ENCODE measurements at regions not wholly inside any gene's neighbourhood (a gene's known extent, or its start where the extent isn't known, plus 50 kb on each side); places are given as distances from the start of the nearest gene placed in this dataset.

DNA sequence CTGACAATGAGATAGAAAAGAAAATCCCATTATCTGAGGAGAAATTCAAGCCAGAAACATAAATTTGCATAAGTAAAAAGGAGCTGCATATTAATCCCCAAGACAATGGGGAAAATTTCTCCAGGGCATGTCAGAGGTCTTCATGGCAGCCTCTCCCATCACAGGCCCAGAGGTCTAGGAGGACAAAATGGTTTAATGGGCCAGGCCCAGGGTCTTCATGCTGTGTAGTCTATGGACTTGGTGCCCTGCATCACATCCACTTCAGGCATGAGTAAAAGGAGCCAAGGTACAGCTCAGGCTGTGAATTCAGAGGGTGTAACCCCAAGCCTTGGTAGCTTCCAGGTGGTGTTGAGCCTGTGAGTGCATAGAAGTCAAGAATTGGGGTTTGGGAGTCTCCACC is 1097.2 kb upstream of the RAG2 start:
- Histone ChIP-seq H3K79me2 (ENCODE audit: insufficient read depth) (no peaks in the 10 kb centered on the region), H3K4me2 (ENCODE audit: unreplicated experiment) (no peak overlapping the region), H3K9me3 (ENCODE audit: low read depth) (no peaks in the 10 kb centered on the region), H3K9me2 (ENCODE audit: insufficient read depth) (no peaks in the 10 kb centered on the region), H3K27ac (no peak overlapping the region), H4K20me1 (ENCODE audit: insufficient read depth) (no peaks in the 10 kb centered on the region), H3K27me3 (replicated peaks; ENCODE audit: insufficient read depth) (no peaks in the 10 kb centered on the region), H3F3A (ENCODE audit: insufficient read depth) (no peaks in the 10 kb centered on the region), H3K4me3 (no peak overlapping the region), H3K4me1 (ENCODE audit: insufficient read depth) (no peaks in the 10 kb centered on the region), H3K9ac (no peak overlapping the region), H2AFZ (no peak overlapping the region), H3K36me3 (ENCODE audit: low read depth) (no peaks in the 10 kb centered on the region)
- in situ Hi-C loops (cut with MboI): no loop called here
- no peak for TF ChIP-seq EZH2phosphoT487 (IDR thresholded peaks at IDR 0.05; ENCODE audit: insufficient read depth, low read depth)
- TF ChIP-seq EZH2 (IDR thresholded peaks at IDR 0.05; ENCODE audit: insufficient read depth, poor library complexity, severe bottlenecking): no peak
- no peak for DNase-seq

DNA sequence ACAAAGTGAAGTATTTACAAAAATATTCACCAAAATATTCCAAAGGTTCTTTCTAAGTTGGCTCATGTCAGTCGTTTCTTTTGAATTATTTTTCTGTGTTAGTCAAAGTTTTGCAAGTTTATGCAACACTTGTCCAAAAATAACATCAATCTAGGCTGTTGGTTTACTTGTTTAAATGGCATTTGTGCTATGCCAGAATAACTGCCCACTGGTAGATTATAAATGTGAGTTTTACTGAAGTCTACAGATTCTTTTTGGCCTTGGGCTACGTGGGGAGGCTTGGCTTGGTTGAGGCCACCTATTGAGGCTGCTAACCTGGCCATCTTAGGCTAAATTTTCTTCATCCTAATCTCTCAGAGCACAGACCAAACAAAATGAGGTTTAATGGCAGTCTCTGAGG is 1091.9 kb upstream of the RAG2 start:
- Histone ChIP-seq H3K4me3 (no peak overlapping the region), H3K4me1 (ENCODE audit: insufficient read depth) (no peaks in the 10 kb centered on the region), H3K9ac (no peak overlapping the region), H3K79me2 (ENCODE audit: insufficient read depth) (no peaks in the 10 kb centered on the region), H3K27ac (no peak overlapping the region), H3K4me2 (ENCODE audit: unreplicated experiment) (no peak overlapping the region), H4K20me1 (ENCODE audit: insufficient read depth) (no peaks in the 10 kb centered on the region), H3K9me3 (ENCODE audit: low read depth) (no peaks in the 10 kb centered on the region), H3F3A (ENCODE audit: insufficient read depth) (no peaks in the 10 kb centered on the region), H3K36me3 (ENCODE audit: low read depth) (no peaks in the 10 kb centered on the region), H2AFZ (no peak overlapping the region), H3K27me3 (replicated peaks; ENCODE audit: insufficient read depth) (no peaks in the 10 kb centered on the region), H3K9me2 (ENCODE audit: insufficient read depth) (no peaks in the 10 kb centered on the region)
- no peak for TF ChIP-seq EZH2phosphoT487 (IDR thresholded peaks at IDR 0.05; ENCODE audit: insufficient read depth, low read depth)
- no peak for TF ChIP-seq EZH2 (IDR thresholded peaks at IDR 0.05; ENCODE audit: insufficient read depth, poor library complexity, severe bottlenecking)
- no peak for DNase-seq
- in situ Hi-C loops (cut with MboI): no loop called here
- WGBS, 2 experiments (ENCODE audit: low coverage in 1 of 2, low lambda C conversion rate in 2 of 2, missing lambda C conversion rate in 2 of 2): 6% methylated on average over 2 of the region's 2 CpGs

DNA sequence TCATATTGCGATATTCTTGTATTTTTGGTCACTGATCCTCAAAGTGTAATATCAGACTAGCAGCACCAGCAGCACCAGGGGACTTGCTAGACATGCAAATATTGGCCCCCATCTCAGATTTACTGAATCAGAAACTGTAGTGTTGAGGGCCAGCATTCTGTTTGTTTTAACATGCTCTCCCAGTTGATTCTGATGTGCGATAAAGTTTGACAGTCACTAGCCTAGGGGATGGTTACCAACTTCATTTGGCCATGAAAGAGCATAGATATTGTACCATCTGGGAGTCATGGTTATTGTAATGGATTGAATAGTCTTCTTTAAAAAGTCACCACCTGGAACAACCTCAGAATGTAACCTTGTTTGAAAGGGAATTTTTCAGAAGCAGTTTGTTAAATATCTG is 1090.4 kb upstream of the RAG2 start:
- H3K4me3 ChIP-seq: no peak overlapping the region
- no peaks in the 10 kb centered on the region for H3K9me3 ChIP-seq (ENCODE audit: low read depth)
- no peaks in the 10 kb centered on the region for H3K9me2 ChIP-seq (ENCODE audit: insufficient read depth)
- H4K20me1 ChIP-seq (ENCODE audit: insufficient read depth): no peaks in the 10 kb centered on the region
- no peak for DNase-seq
- no peaks in the 10 kb centered on the region for H3K36me3 ChIP-seq (ENCODE audit: low read depth)
- TF ChIP-seq EZH2 (IDR thresholded peaks at IDR 0.05; ENCODE audit: insufficient read depth, poor library complexity, severe bottlenecking) (no peak), EZH2phosphoT487 (IDR thresholded peaks at IDR 0.05; ENCODE audit: insufficient read depth, low read depth) (no peak)
- no peaks in the 10 kb centered on the region for H3K4me1 ChIP-seq (ENCODE audit: insufficient read depth)
- no peak overlapping the region for H3K4me2 ChIP-seq (ENCODE audit: unreplicated experiment)
- H3K9ac ChIP-seq: no peak overlapping the region
- 1 to 9% methylated on average over 2 of the region's 2 CpGs for WGBS, 2 experiments (ENCODE audit: low coverage in 1 of 2, low lambda C conversion rate in 2 of 2, missing lambda C conversion rate in 2 of 2)
- H3K79me2 ChIP-seq (ENCODE audit: insufficient read depth): no peaks in the 10 kb centered on the region
- H3K27me3 ChIP-seq (replicated peaks; ENCODE audit: insufficient read depth): no peaks in the 10 kb centered on the region
- H2AFZ ChIP-seq: no peak overlapping the region
- H3F3A ChIP-seq (ENCODE audit: insufficient read depth): no peaks in the 10 kb centered on the region
- in situ Hi-C loops (cut with MboI): no loop called here
- no peak overlapping the region for H3K27ac ChIP-seq

DNA sequence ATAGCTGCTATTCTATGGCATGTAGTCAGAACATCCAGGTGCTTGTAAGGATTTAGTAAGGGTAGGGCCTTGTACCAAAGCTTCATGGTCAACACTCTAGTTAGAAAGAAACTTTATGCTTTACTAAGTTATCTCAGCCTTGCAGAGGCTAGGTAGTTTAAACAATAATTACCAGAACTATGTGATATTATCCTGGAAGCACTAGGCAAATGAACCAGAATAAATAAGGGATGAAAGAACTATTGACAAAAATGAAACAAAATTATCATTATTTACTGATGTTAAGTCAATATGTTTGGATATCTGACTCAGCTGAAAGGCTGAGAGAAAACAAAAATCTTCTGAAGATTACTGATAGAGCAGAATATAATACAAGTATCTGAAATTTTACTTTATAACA is 1089.1 kb upstream of the RAG2 start:
- in situ Hi-C loops (cut with MboI): no loop called here
- Histone ChIP-seq H3K9me3 (ENCODE audit: low read depth) (no peaks in the 10 kb centered on the region), H3K27ac (no peak overlapping the region), H2AFZ (no peak overlapping the region), H3K9me2 (ENCODE audit: insufficient read depth) (no peaks in the 10 kb centered on the region), H3K4me2 (ENCODE audit: unreplicated experiment) (no peak overlapping the region), H3K27me3 (replicated peaks; ENCODE audit: insufficient read depth) (no peaks in the 10 kb centered on the region), H4K20me1 (ENCODE audit: insufficient read depth) (no peaks in the 10 kb centered on the region), H3K9ac (no peak overlapping the region), H3K36me3 (ENCODE audit: low read depth) (no peaks in the 10 kb centered on the region), H3K4me3 (no peak overlapping the region), H3K79me2 (ENCODE audit: insufficient read depth) (no peaks in the 10 kb centered on the region), H3K4me1 (ENCODE audit: insufficient read depth) (no peaks in the 10 kb centered on the region), H3F3A (ENCODE audit: insufficient read depth) (no peaks in the 10 kb centered on the region)
- no peak for TF ChIP-seq EZH2 (IDR thresholded peaks at IDR 0.05; ENCODE audit: insufficient read depth, poor library complexity, severe bottlenecking)
- TF ChIP-seq EZH2phosphoT487 (IDR thresholded peaks at IDR 0.05; ENCODE audit: insufficient read depth, low read depth): no peak
- no peak for DNase-seq

DNA sequence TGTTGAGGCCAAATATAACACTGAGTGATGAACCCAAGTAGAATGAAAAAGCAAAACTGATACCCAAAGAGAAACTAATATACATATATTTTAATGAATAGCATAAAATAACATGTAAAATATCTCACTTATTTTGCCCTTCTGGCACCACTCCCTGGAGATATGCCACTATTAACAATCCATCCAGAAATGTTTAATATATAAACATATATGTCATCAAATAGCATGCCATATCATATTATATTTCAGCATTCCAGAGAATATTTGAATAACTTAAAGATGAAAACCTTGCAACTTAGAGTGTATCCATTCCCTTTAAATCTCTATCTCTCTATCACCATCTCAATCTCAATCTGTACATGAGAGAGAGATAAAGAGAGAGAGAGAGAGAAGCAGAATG is 1073.3 kb upstream of the RAG2 start:
- in situ Hi-C loops (cut with MboI): no loop called here
- Histone ChIP-seq H3K9ac (no peak overlapping the region), H3K4me1 (ENCODE audit: insufficient read depth) (no peaks in the 10 kb centered on the region), H2AFZ (no peak overlapping the region), H3K9me3 (ENCODE audit: low read depth) (no peaks in the 10 kb centered on the region), H3K27ac (no peak overlapping the region), H3K4me3 (no peak overlapping the region), H3K36me3 (ENCODE audit: low read depth) (no peaks in the 10 kb centered on the region), H3K27me3 (replicated peaks; ENCODE audit: insufficient read depth) (no peaks in the 10 kb centered on the region), H3K4me2 (ENCODE audit: unreplicated experiment) (no peak overlapping the region), H3K79me2 (ENCODE audit: insufficient read depth) (no peaks in the 10 kb centered on the region), H3K9me2 (ENCODE audit: insufficient read depth) (no peaks in the 10 kb centered on the region), H3F3A (ENCODE audit: insufficient read depth) (no peaks in the 10 kb centered on the region), H4K20me1 (ENCODE audit: insufficient read depth) (no peaks in the 10 kb centered on the region)
- no peak for DNase-seq
- TF ChIP-seq EZH2phosphoT487 (IDR thresholded peaks at IDR 0.05; ENCODE audit: insufficient read depth, low read depth) (no peak), EZH2 (IDR thresholded peaks at IDR 0.05; ENCODE audit: insufficient read depth, poor library complexity, severe bottlenecking) (no peak)

All from GM23248 (cell line).